Peyer's patch (tissue), 4 donors: ENCODE measurements at regions not wholly inside any gene's neighbourhood (a gene's known extent, or its start where the extent isn't known, plus 50 kb on each side); places are given as distances from the start of the nearest gene placed in this dataset.

ENCODE experiments used
- POLR2A ChIP-seq, 2 donors: fragments of 450-650 bp; IDR thresholded peaks; one replicate each; pipeline ENCODE4 v1.5.1; 2017; ENCODE audit warnings: antibody characterized with exemption in 2 of 2, mild to moderate bottlenecking in 2 of 2, moderate library complexity in 2 of 2
- TF ChIP-seq, protein P1 (sequence below), 6 experiments: fragments of 450-650 bp in 4 of 6; fragments of 200-600 bp in 2 of 6; sonication (generic) in 1 of 6; IDR thresholded peaks; one replicate each; pipeline ENCODE4 v1.5.1; 2017 to 2019; ENCODE audit warnings: antibody characterized with exemption in 6 of 6, mild to moderate bottlenecking in 3 of 6, moderate library complexity in 1 of 6

DNA sequence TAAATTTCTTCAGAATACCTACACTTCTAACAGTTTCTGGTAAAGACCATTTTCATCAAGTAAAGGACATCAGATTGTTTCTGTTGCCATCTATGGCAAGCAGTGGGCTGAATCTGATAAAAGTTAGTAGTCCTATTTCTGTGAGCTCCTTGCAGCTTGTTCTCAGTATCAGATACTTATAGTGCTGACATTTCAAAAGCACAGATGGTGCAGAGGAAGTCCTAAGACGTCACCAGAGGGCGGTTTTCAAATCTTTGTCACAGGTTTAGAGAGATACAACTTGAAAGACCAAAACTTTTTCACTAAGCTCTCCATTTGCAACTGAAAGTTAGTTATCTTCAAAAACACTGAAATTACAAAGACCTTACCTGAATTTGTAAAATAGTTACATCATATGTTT lies 719.8 kb downstream of the SLITRK1 start:
- TF ChIP-seq, protein P1, sequence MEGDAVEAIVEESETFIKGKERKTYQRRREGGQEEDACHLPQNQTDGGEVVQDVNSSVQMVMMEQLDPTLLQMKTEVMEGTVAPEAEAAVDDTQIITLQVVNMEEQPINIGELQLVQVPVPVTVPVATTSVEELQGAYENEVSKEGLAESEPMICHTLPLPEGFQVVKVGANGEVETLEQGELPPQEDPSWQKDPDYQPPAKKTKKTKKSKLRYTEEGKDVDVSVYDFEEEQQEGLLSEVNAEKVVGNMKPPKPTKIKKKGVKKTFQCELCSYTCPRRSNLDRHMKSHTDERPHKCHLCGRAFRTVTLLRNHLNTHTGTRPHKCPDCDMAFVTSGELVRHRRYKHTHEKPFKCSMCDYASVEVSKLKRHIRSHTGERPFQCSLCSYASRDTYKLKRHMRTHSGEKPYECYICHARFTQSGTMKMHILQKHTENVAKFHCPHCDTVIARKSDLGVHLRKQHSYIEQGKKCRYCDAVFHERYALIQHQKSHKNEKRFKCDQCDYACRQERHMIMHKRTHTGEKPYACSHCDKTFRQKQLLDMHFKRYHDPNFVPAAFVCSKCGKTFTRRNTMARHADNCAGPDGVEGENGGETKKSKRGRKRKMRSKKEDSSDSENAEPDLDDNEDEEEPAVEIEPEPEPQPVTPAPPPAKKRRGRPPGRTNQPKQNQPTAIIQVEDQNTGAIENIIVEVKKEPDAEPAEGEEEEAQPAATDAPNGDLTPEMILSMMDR (IDR thresholded peaks at IDR 0.05), result no peak
- TF ChIP-seq POLR2A (IDR thresholded peaks at IDR 0.05), result no peak
